ENCODE measurements at regions not wholly inside any gene's neighbourhood (a gene's known extent, or its start where the extent isn't known, plus 50 kb on each side); places are given as distances from the start of the nearest gene placed in this dataset.

- H3K4me2 ChIP-seq (ENCODE audit: low read depth, low read length) = no peak overlapping the region
- H3K9me3 ChIP-seq (ENCODE audit: control insufficient read depth, insufficient read depth, low read length) = peaks cover 2% of the 10 kb centered on the region; the same call in 1 of the 2 replicates
- BruUV-seq (replicated peaks) = no TSS peak
- no peak overlapping the region for H2BK5ac ChIP-seq (ENCODE audit: low read depth, low read length, poor library complexity, severe bottlenecking)
- TF ChIP-seq RCOR1 (IDR thresholded peaks at IDR 0.05; ENCODE audit: insufficient replicate concordance, low read length) (no peak), CEBPB (IDR thresholded peaks at IDR 0.05; ENCODE audit: low read depth, low read length) (no peak), BHLHE40 (IDR thresholded peaks at IDR 0.05; ENCODE audit: low read depth, low read length) (no peak), MXI1 (IDR thresholded peaks at IDR 0.05; ENCODE audit: borderline replicate concordance, low read depth, low read length) (no peak), RFX5 (IDR thresholded peaks at IDR 0.05; ENCODE audit: low read depth, low read length) (no peak), POLR2A (IDR thresholded peaks at IDR 0.05; ENCODE audit: low read depth, low read length) (no peak), RAD21 (IDR thresholded peaks at IDR 0.05; ENCODE audit: low read length) (no peak), USF2 (IDR thresholded peaks at IDR 0.05; ENCODE audit: low read depth, low read length) (no peak)
- TF ChIP-seq, protein P1, sequence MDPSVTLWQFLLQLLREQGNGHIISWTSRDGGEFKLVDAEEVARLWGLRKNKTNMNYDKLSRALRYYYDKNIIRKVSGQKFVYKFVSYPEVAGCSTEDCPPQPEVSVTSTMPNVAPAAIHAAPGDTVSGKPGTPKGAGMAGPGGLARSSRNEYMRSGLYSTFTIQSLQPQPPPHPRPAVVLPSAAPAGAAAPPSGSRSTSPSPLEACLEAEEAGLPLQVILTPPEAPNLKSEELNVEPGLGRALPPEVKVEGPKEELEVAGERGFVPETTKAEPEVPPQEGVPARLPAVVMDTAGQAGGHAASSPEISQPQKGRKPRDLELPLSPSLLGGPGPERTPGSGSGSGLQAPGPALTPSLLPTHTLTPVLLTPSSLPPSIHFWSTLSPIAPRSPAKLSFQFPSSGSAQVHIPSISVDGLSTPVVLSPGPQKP (IDR thresholded peaks at IDR 0.05; ENCODE audit: borderline replicate concordance, low read depth, low read length) = no peak
- ChIA-PET POLR2A (ENCODE audit: unreplicated experiment) (no interaction called here), CTCF (no interaction called here)
- in situ Hi-C loops (cut with MboI; ENCODE audit: low sequenced_read_pairs) (no loop called here), dilution Hi-C loops (cut with HindIII; ENCODE audit: low sequenced_read_pairs, unreplicated experiment) (no loop called here), intact Hi-C loops (cut with micrococcal nuclease) (no loop called here)
- H3K4me1 ChIP-seq (ENCODE audit: control insufficient read depth, insufficient read depth, low read length) = peaks cover 2% of the 10 kb centered on the region; the same call in 1 of the 2 replicates
- H4K20me1 ChIP-seq (ENCODE audit: insufficient read depth, low read length) = no peaks in the 10 kb centered on the region
- no peaks in the 10 kb centered on the region for H3K79me1 ChIP-seq (ENCODE audit: low read depth in 1 of 2, low read length in 2 of 2)
- no peak overlapping the region for H3K18ac ChIP-seq (ENCODE audit: low read depth, low read length)
- no peak overlapping the region for H2AK5ac ChIP-seq (ENCODE audit: low read depth, low read length)
- H2AK9ac ChIP-seq (replicated peaks; ENCODE audit: low read depth, low read length, poor library complexity) = no peak overlapping the region
- no peak overlapping the region for H2BK20ac ChIP-seq (ENCODE audit: low read depth, low read length)
- DNase-seq = no peak
- WGBS, 2 experiments (ENCODE audit: extremely low coverage in 2 of 2, insufficient read length in 1 of 2) = no CpG with 5 or more reads among the region's 3 CpGs
- H4K91ac ChIP-seq (ENCODE audit: insufficient read depth, low read depth, low read length) = no peak overlapping the region
- ATAC-seq (ENCODE audit: low read depth) = no peak
- no peak overlapping the region for H3K56ac ChIP-seq (ENCODE audit: extremely low read depth, insufficient read depth, low read length)
- H3K36me3 ChIP-seq (ENCODE audit: control insufficient read depth, insufficient read depth, low read length) = no peaks in the 10 kb centered on the region
- H2BK15ac ChIP-seq (ENCODE audit: low read depth, low read length) = no peak overlapping the region
- H2BK120ac ChIP-seq (ENCODE audit: low read depth, low read length) = no peak overlapping the region
- no peak overlapping the region for H3K14ac ChIP-seq (replicated peaks; ENCODE audit: low read depth, low read length)
- H3K27ac ChIP-seq (ENCODE audit: insufficient read depth, low read length) = no peak overlapping the region
- H3K27me3 ChIP-seq (ENCODE audit: control insufficient read depth, insufficient read depth, low read length) = peaks cover 33% of the 10 kb centered on the region
- H4K5ac ChIP-seq (ENCODE audit: low read depth, low read length) = no peak overlapping the region
- H2AFZ ChIP-seq (replicated peaks; ENCODE audit: low read length, poor library complexity) = no peak overlapping the region
- H3K4ac ChIP-seq (ENCODE audit: low read depth, low read length) = no peak overlapping the region
- no peak overlapping the region for H3K4me3 ChIP-seq (ENCODE audit: insufficient read depth, low read depth, low read length)
- no peak overlapping the region for H3K9ac ChIP-seq (ENCODE audit: low read depth, low read length)
- H4K8ac ChIP-seq (ENCODE audit: low read depth in 2 of 2, low read length in 2 of 2) = no peak overlapping the region
- no peaks in the 10 kb centered on the region for H3K9me1 ChIP-seq (ENCODE audit: insufficient read depth, low read length)
- no peak overlapping the region for H3K23ac ChIP-seq (ENCODE audit: low read depth, low read length)
These were observed 523.6 kb downstream of the BCOR start for GRCh38 chrX:39574178-39574577.

Data from IMR-90 (cell line).